Natural killer cell treated with Interleukin-12 subunit alpha and Interleukin-12 subunit beta and Interleukin-15 and Interleukin-18, amount 100 ng/mL, for 72 hours (primary cell): ENCODE measurements at regions not wholly inside any gene's neighbourhood (a gene's known extent, or its start where the extent isn't known, plus 50 kb on each side); places are given as distances from the start of the nearest gene placed in this dataset.

Source experiments
- ATAC-seq, 2 donors: fragments of 150-1000 bp; cut with Tn5 transposase in 1 of 2; sonication (Bioruptor Pico), chemical (Tn5 transposase) in 1 of 2; 2 replicates each; pipeline ENCODE4 v1.10.0; 2021
- DNase-seq: peaks from one replicate; pipeline ENCODE4 v3.0.0; 2022; ENCODE audit warnings: low spot score
- H3K27ac Mint-ChIP-seq, 2 donors: 1 replicate in 1 of 2; 2 replicates in 1 of 2; pipeline ENCODE4 v1.8.0; 2022; ENCODE audit warnings: mixed read lengths in 2 of 2, mild to moderate bottlenecking in 1 of 2, moderate library complexity in 1 of 2
- H3K27me3 Mint-ChIP-seq, 2 donors: 1 replicate in 1 of 2; 2 replicates in 1 of 2; pipeline ENCODE4 v1.8.0; 2022; ENCODE audit warnings: mixed read lengths in 2 of 2
- H3K36me3 Mint-ChIP-seq: one replicate; pipeline ENCODE4 v1.8.0; 2022; ENCODE audit warnings: mixed read lengths
- H3K4me1 Mint-ChIP-seq, 2 donors: 1 replicate in 1 of 2; 2 replicates in 1 of 2; pipeline ENCODE4 v1.8.0; 2022; ENCODE audit warnings: low read depth in 2 of 2, mixed read lengths in 2 of 2, mild to moderate bottlenecking in 1 of 2
- H3K4me3 Mint-ChIP-seq: one replicate; pipeline ENCODE4 v1.8.0; 2022; ENCODE audit warnings: mixed read lengths
- H3K9me3 Mint-ChIP-seq: 2 replicates; pipeline ENCODE4 v1.8.0; 2022; ENCODE audit warnings: mixed read lengths

DNA sequence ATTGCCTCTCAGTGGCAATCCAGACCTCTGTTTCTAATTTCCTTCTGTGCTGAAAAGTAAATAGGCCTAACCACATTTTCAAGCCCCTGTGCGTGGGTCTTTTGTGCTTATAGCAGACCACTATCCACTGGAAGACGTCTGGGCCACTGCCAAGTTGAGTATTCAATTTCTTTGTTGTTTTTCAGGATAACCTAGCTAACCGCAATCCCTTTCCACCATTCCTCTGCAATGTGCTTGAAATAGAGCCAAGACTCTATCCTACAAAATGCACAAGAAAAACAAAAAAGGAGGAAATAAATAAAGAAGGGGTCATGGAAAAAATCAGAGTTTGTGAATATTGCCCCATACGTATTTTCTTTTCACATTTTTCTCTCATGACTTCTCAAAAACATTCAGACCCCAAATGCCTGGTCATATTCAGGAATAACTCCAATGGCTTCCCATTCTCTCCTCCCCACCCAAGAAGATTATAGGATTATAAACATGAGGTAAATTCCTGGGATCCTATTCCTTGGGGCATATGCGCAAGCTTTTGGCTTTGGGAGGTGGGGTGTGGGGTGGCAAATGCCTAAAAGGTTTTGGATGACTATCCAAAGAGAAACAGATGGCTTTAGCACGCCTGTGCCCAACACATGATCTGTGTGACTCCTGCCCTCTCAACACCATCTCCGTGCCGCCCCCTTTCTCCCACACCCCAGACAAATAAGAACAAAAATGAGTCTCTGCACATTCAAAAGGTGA lies 217.9 kb upstream of the THBS1 start:
- Mint-ChIP-seq H3K36me3 (no peaks in the 10 kb centered on the region), H3K27me3 (peaks cover 16 to 38% of the 10 kb centered on the region in 2 donors)

DNA sequence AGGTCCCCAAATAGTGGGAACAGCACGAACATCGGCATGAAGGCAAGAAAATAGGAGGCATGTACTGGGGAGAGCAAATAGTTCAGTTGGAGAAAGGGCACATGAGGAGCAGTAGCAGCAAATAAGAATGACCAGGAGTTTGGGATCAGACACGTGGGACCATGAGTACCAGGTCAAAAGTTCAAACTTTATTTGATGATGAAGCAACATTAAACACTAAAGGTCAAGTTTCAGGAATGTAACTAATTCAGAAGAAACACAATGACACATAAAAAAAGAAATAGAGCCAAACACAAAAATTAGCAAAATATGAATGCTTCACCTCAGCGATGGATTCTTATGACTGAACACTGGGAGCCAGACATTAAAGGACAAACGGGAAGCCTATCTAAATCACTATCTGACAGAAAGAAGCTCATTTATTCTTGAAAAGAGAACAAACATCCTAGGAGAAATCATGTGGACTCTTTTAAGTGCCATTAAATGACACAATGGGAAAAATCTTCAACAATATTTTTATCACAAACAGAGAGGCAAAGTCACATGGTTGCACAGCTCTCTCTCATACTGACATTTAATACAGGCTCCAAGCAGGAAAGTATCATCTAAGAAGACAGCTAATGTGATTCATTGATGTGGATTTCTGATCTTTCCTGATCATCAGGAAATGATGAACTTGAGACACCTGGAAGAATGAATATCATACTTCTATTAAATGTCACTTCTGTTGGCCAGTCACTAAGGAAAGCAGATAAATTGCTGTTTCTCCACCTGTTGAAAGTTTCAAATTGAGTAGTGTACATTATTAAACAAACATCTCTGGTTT lies 216.9 kb upstream of the THBS1 start:
- Mint-ChIP-seq H3K27me3 (peaks cover 18 to 39% of the 10 kb centered on the region in 2 donors), H3K27ac (no peak overlapping the region)
- ATAC-seq: no peak

More for the DNA sequence above, 217.9 kb upstream of the THBS1 start:
- Mint-ChIP-seq H3K4me3 (no peak overlapping the region), H3K9me3 (no peaks in the 10 kb centered on the region), H3K4me1 (no peaks in the 10 kb centered on the region), H3K27ac (no peak overlapping the region)
- ATAC-seq (no peak), DNase-seq (no peak)

DNA sequence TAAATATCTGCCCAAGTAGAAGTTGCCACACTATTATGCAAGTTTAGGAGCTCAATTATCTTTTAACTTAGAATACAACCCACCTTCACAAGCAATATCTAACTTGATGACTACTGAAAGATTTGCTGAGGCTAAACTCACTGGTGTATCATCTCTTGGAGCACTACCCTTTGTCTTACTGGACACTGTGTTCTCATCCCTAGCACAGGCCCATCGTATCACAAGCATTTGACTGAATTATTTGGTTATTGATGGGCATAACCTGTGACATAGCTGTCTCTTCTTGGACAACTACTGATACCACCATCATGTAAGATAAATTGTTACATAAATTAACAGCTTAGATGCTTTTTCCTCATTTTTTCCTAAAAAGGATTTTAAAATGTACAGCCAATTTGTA lies 216.2 kb upstream of the THBS1 start:
- Mint-ChIP-seq H3K4me3 (no peak overlapping the region), H3K9me3 (peaks cover 3% of the 10 kb centered on the region), H3K27ac (no peak overlapping the region), H3K4me1 (no peaks in the 10 kb centered on the region), H3K27me3 (peaks cover 16 to 34% of the 10 kb centered on the region in 2 donors), H3K36me3 (peaks cover 7% of the 10 kb centered on the region)
- DNase-seq (no peak), ATAC-seq (no peak)

More for the DNA sequence above, 216.9 kb upstream of the THBS1 start:
- Mint-ChIP-seq H3K4me3 (no peak overlapping the region), H3K4me1 (no peaks in the 10 kb centered on the region), H3K36me3 (peaks cover 6% of the 10 kb centered on the region), H3K9me3 (peaks cover 3% of the 10 kb centered on the region)
- no peak for DNase-seq

GRCh38 chr15:39365161-39365560 lies 215.7 kb upstream of the THBS1 start:
- ATAC-seq: no peak
- peaks cover 7% of the 10 kb centered on the region for H3K36me3 Mint-ChIP-seq
- H3K4me3 Mint-ChIP-seq: no peak overlapping the region
- peaks cover 16 to 30% of the 10 kb centered on the region in 2 donors for H3K27me3 Mint-ChIP-seq
- no peaks in the 10 kb centered on the region for H3K4me1 Mint-ChIP-seq
- DNase-seq: no peak
- peaks cover 3% of the 10 kb centered on the region for H3K9me3 Mint-ChIP-seq
- no peak overlapping the region for H3K27ac Mint-ChIP-seq

- H3K9me3 Mint-ChIP-seq: peaks cover 5% of the 10 kb centered on the region
- H3K27ac Mint-ChIP-seq: no peak overlapping the region
- ATAC-seq: no peak
- peaks cover 7% of the 10 kb centered on the region for H3K36me3 Mint-ChIP-seq
- no peak for DNase-seq
- H3K4me1 Mint-ChIP-seq: no peaks in the 10 kb centered on the region
- H3K4me3 Mint-ChIP-seq: no peak overlapping the region
- peaks cover 16 to 27% of the 10 kb centered on the region in 2 donors for H3K27me3 Mint-ChIP-seq
Measured at GRCh38 chr15:39365873-39366272, 215.0 kb upstream of the THBS1 start.

DNA sequence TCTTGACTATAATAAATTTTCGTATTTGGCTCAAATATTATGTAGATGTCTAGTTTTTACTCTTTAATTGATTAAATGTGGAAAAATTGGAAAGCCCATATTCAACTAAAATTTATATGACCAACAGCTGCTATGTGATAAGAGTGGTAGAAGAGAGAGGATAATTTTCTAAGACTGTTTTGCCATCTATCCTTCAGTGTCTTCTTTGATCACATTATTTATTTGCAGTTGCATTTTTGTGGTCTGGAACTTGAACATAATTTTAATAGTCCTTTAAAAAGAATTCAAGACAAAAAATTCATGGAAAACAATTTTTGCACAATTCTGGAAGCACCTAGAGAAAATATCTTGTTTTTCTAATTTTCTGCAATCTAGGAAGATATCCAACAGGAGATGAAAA lies 213.3 kb upstream of the THBS1 start:
- ATAC-seq (no peak), DNase-seq (no peak)
- Mint-ChIP-seq H3K9me3 (peaks cover 13% of the 10 kb centered on the region), H3K27ac (no peak overlapping the region), H3K36me3 (peaks cover 16% of the 10 kb centered on the region), H3K4me1 (no peaks in the 10 kb centered on the region), H3K4me3 (no peak overlapping the region), H3K27me3 (peaks cover 12 to 21% of the 10 kb centered on the region in 2 donors)

- H3K9me3 Mint-ChIP-seq: peaks cover 13% of the 10 kb centered on the region
- ATAC-seq: no peak
Measured at GRCh38 chr15:39369768-39370167, 211.1 kb upstream of the THBS1 start.

GRCh38 chr15:39376371-39376909 lies 204.4 kb upstream of the THBS1 start:
- no peak overlapping the region for H3K27ac Mint-ChIP-seq
- peaks cover 7% of the 10 kb centered on the region for H3K9me3 Mint-ChIP-seq
- ATAC-seq (no peak), DNase-seq (no peak)
- peaks cover 21 to 52% of the 10 kb centered on the region in 2 donors for H3K27me3 Mint-ChIP-seq
- H3K4me3 Mint-ChIP-seq: no peak overlapping the region
- peaks cover 8% of the 10 kb centered on the region for H3K36me3 Mint-ChIP-seq
- no peaks in the 10 kb centered on the region for H3K4me1 Mint-ChIP-seq

More at GRCh38 chr15:39369768-39370167, 211.1 kb upstream of the THBS1 start:
- H3K27me3 Mint-ChIP-seq: peaks cover 14 to 41% of the 10 kb centered on the region in 2 donors
- no peak overlapping the region for H3K4me3 Mint-ChIP-seq
- no peaks in the 10 kb centered on the region for H3K4me1 Mint-ChIP-seq
- DNase-seq: no peak
- peaks cover 16% of the 10 kb centered on the region for H3K36me3 Mint-ChIP-seq
- H3K27ac Mint-ChIP-seq: no peak overlapping the region

DNA sequence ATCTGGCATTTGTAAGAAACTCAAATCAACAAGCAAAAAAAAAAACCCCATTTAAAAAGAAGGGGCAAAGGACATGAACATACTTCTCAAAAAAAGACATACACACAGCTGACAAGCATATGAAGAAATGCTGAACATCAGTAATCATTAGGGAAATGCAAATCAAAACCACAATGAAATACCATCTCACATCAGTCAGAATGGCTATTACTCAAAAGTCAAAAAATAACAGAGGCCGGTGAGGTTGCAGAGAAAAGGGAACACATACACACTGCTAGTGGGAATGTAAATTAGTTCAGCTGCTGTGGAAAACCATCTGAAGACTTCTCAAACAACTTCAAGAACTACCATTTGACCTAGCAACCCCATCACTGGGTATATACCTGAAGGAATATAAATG lies 199.4 kb upstream of the THBS1 start:
- DNase-seq: no peak
- no peak overlapping the region for H3K27ac Mint-ChIP-seq
- H3K9me3 Mint-ChIP-seq: no peaks in the 10 kb centered on the region
- H3K36me3 Mint-ChIP-seq: no peaks in the 10 kb centered on the region
- H3K4me1 Mint-ChIP-seq: no peaks in the 10 kb centered on the region
- peaks cover 11 to 27% of the 10 kb centered on the region in 2 donors for H3K27me3 Mint-ChIP-seq
- ATAC-seq: no peak
- no peak overlapping the region for H3K4me3 Mint-ChIP-seq

- H3K27me3 Mint-ChIP-seq: peaks cover 13 to 48% of the 10 kb centered on the region in 2 donors
- ATAC-seq: no peak
- H3K9me3 Mint-ChIP-seq: no peaks in the 10 kb centered on the region
- H3K4me1 Mint-ChIP-seq: no peaks in the 10 kb centered on the region
- H3K4me3 Mint-ChIP-seq: no peak overlapping the region
- no peaks in the 10 kb centered on the region for H3K36me3 Mint-ChIP-seq
- H3K27ac Mint-ChIP-seq: no peak overlapping the region
- DNase-seq: no peak
Measured at GRCh38 chr15:39388118-39388517, 192.8 kb upstream of the THBS1 start.

DNA sequence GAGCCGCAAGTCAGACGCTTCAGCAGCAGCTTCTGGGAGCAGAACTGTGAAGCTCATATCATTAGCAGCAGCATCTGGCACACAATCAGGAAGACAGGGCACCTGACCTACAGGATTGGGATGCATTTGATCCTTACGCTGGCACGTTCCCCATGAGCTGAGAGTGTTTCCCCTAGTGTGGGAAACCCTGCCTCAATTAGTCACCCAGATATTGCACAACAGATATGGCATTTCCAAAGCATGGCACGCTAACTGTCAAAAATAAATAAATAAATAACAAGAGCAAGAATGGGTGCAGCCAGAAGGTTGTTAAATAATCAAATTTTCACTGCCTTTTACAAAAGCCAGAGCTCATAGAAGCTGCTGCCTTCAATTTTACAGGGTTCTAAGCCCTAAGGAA lies 189.6 kb upstream of the THBS1 start:
- H3K27me3 Mint-ChIP-seq: peaks cover 27 to 54% of the 10 kb centered on the region in 2 donors

DNA sequence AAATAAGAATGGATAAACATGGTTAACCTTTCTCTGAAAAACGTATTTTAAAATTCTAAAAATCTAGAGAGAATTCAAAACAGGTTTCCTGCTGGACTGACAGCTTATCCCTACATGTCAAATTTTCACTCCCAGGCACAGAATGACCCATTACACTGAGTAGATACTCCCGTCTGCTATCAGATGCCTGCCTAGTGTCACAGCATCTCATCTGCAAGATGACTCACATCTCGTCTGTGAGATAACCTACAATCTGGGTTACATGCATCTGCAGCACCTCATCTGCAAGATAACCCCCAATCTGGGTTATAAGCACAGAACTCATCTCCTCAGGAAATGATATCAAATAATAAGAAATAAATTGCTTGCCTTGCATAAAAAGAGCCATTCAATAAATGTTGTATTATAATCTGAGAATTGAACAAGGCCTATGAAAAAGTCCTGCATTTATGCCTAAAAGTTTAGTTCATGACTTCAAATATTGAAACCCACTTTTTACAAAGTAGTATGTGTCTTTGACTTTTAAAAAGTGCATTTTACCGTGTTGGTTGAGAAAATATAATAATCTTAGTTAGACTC lies 188.3 kb upstream of the THBS1 start:
- H3K4me1 Mint-ChIP-seq: peaks cover 0 to 3% of the 10 kb centered on the region in 2 donors
- H3K27ac Mint-ChIP-seq: no peak overlapping the region
- ATAC-seq (no peak), DNase-seq (no peak)
- peaks cover 33 to 57% of the 10 kb centered on the region in 2 donors for H3K27me3 Mint-ChIP-seq
- no peak overlapping the region for H3K4me3 Mint-ChIP-seq
- H3K9me3 Mint-ChIP-seq: no peaks in the 10 kb centered on the region
- H3K36me3 Mint-ChIP-seq: no peaks in the 10 kb centered on the region

More for the DNA sequence above, 189.6 kb upstream of the THBS1 start:
- ATAC-seq: no peak
- H3K4me3 Mint-ChIP-seq: no peak overlapping the region
- no peak for DNase-seq
- H3K36me3 Mint-ChIP-seq: no peaks in the 10 kb centered on the region
- H3K4me1 Mint-ChIP-seq: no peaks in the 10 kb centered on the region
- H3K9me3 Mint-ChIP-seq: no peaks in the 10 kb centered on the region
- no peak overlapping the region for H3K27ac Mint-ChIP-seq

- no peaks in the 10 kb centered on the region for H3K36me3 Mint-ChIP-seq
- DNase-seq (no peak), ATAC-seq (no peak)
- no peak overlapping the region for H3K4me3 Mint-ChIP-seq
- H3K27ac Mint-ChIP-seq: no peak overlapping the region
- no peaks in the 10 kb centered on the region for H3K9me3 Mint-ChIP-seq
- peaks cover 36 to 57% of the 10 kb centered on the region in 2 donors for H3K27me3 Mint-ChIP-seq
- peaks cover 0 to 9% of the 10 kb centered on the region in 2 donors for H3K4me1 Mint-ChIP-seq
Measured at GRCh38 chr15:39393575-39394335, 187.1 kb upstream of the THBS1 start.
